ENCODE measurements at regions not wholly inside any gene's neighbourhood (a gene's known extent, or its start where the extent isn't known, plus 50 kb on each side); places are given as distances from the start of the nearest gene placed in this dataset.
"Not testable (repeated sequence)": the region's sequence is repeated elsewhere in the genome, so short reads cannot be mapped to it uniquely, and the experiment has no call there.

- no peak overlapping the region for H3K27ac ChIP-seq
- no peak for TF ChIP-seq CTCF (IDR thresholded peaks at IDR 0.05)
- no peaks in the 10 kb centered on the region for H3K27me3 ChIP-seq
- no peak for DNase-seq
- no peak overlapping the region for H3K4me3 ChIP-seq
- H3K36me3 ChIP-seq = no peaks in the 10 kb centered on the region
- intact Hi-C loops (cut with DNase I; ENCODE audit: low total_unique reads) = no loop called here
- H3K9me3 ChIP-seq = peaks cover 0 to 8% (median 0%) of the 10 kb centered on the region in 3 donors
- H3K4me1 ChIP-seq = no peaks in the 10 kb centered on the region
Measured at GRCh38 chr10:64658528-64658927, 1137.3 kb downstream of the REEP3 start.

- Histone ChIP-seq H3K4me3 (no peak overlapping the region), H3K27me3 (no peaks in the 10 kb centered on the region), H3K36me3 (no peaks in the 10 kb centered on the region), H3K9me3 (peaks cover 0 to 8% (median 0%) of the 10 kb centered on the region in 3 donors), H3K4me1 (no peaks in the 10 kb centered on the region), H3K27ac (no peak overlapping the region)
- intact Hi-C loops (cut with DNase I; ENCODE audit: low total_unique reads) = no loop called here
- TF ChIP-seq CTCF (IDR thresholded peaks at IDR 0.05) = no peak
- no peak for DNase-seq
Measured at GRCh38 chr10:64659311-64659710, 1138.1 kb downstream of the REEP3 start.

- Histone ChIP-seq H3K4me3 (no peak overlapping the region), H3K36me3 (no peaks in the 10 kb centered on the region)
- intact Hi-C loops (cut with DNase I; ENCODE audit: low total_unique reads) = no loop called here
Measured at GRCh38 chr10:64682043-64682442, 1160.8 kb downstream of the REEP3 start.

GRCh38 chr10:64690194-64690593, 1169.0 kb downstream of the REEP3 start:
- H3K4me1 ChIP-seq = no peaks in the 10 kb centered on the region
- H3K27me3 ChIP-seq = no peaks in the 10 kb centered on the region
- no peaks in the 10 kb centered on the region for H3K9me3 ChIP-seq
- no peaks in the 10 kb centered on the region for H3K36me3 ChIP-seq
- no peak overlapping the region for H3K27ac ChIP-seq
- TF ChIP-seq CTCF (IDR thresholded peaks at IDR 0.05) = no peak
- intact Hi-C loops (cut with DNase I; ENCODE audit: low total_unique reads) = no loop called here
- H3K4me3 ChIP-seq = no peak overlapping the region
- no peak for DNase-seq

More at GRCh38 chr10:64682043-64682442, 1160.8 kb downstream of the REEP3 start:
- H3K4me1 ChIP-seq = no peaks in the 10 kb centered on the region
- no peak for TF ChIP-seq CTCF (IDR thresholded peaks at IDR 0.05)
- H3K27me3 ChIP-seq = no peaks in the 10 kb centered on the region
- H3K27ac ChIP-seq = no peak overlapping the region
- H3K9me3 ChIP-seq = no peaks in the 10 kb centered on the region
- DNase-seq = no peak

- no peak for DNase-seq
- Histone ChIP-seq H3K27ac (no peak overlapping the region), H3K4me1 (no peaks in the 10 kb centered on the region), H3K36me3 (no peaks in the 10 kb centered on the region), H3K27me3 (no peaks in the 10 kb centered on the region), H3K4me3 (no peak overlapping the region), H3K9me3 (peaks cover 0 to 4% (median 0%) of the 10 kb centered on the region in 3 donors)
- intact Hi-C loops (cut with DNase I; ENCODE audit: low total_unique reads) = no loop called here
- TF ChIP-seq CTCF (IDR thresholded peaks at IDR 0.05) = no peak
Measured at GRCh38 chr10:64699244-64699643, 1178.0 kb downstream of the REEP3 start.

- H3K9me3 ChIP-seq; H3K27me3 ChIP-seq; DNase-seq; intact Hi-C loops (cut with DNase I; ENCODE audit: low total_unique reads); H3K36me3 ChIP-seq; H3K27ac ChIP-seq; H3K4me1 ChIP-seq; H3K4me3 ChIP-seq: not testable (repeated sequence)
Measured at GRCh38 chr10:64702086-64702485, 1180.9 kb downstream of the REEP3 start.
